HEK293 (cell line): ENCODE measurements at regions not wholly inside any gene's neighbourhood (a gene's known extent, or its start where the extent isn't known, plus 50 kb on each side); places are given as distances from the start of the nearest gene placed in this dataset.

ENCODE experiments used
- PRDM2 ChIP-seq: fragments of 450-650 bp; formaldehyde crosslinking; IDR thresholded peaks from 2 replicates; pipeline ENCODE4 v1.5.1; 2016; ENCODE audit warnings: missing biosample characterization, missing genetic modification characterization, borderline replicate concordance
- ZNF114 ChIP-seq: fragments of 450-650 bp; formaldehyde crosslinking; IDR thresholded peaks from 2 replicates; pipeline ENCODE4 v1.5.0; 2017; ENCODE audit warnings: missing biosample characterization, missing genetic modification characterization
- ZNF121 ChIP-seq: fragments of 450-650 bp; formaldehyde crosslinking; IDR thresholded peaks from 2 replicates; pipeline ENCODE4 v1.5.1; 2016; ENCODE audit warnings: missing biosample characterization, missing genetic modification characterization
- ZNF175 ChIP-seq: fragments of 450-650 bp; formaldehyde crosslinking; IDR thresholded peaks from 2 replicates; pipeline ENCODE4 v1.5.1; 2016; ENCODE audit warnings: missing biosample characterization, missing genetic modification characterization
- ZNF184 ChIP-seq: fragments of 450-650 bp; IDR thresholded peaks from 2 replicates; pipeline ENCODE4 v1.5.1; 2018; ENCODE audit warnings: missing biosample characterization, mild to moderate bottlenecking, missing genetic modification characterization
- ZNF335 ChIP-seq: fragments of 450-650 bp; formaldehyde crosslinking; conservative IDR thresholded peaks from 2 replicates; pipeline ENCODE4 v1.5.1; 2016; ENCODE audit warnings: missing biosample characterization, missing genetic modification characterization
- ZNF830 ChIP-seq: fragments of 450-650 bp; IDR thresholded peaks from 2 replicates; pipeline ENCODE4 v1.5.0; 2018; ENCODE audit warnings: missing biosample characterization, missing genetic modification characterization, low read depth, mild to moderate bottlenecking, moderate library complexity
- ZSCAN5A ChIP-seq: fragments of 450-650 bp; formaldehyde crosslinking; IDR thresholded peaks from 2 replicates; pipeline ENCODE4 v1.5.1; 2016; ENCODE audit warnings: missing biosample characterization, missing genetic modification characterization

GRCh38 chr6:18733921-18734550, 346.9 kb downstream of the RNF144B start:
- TF ChIP-seq PRDM2: no peak
- no peak for TF ChIP-seq ZNF175 (tag by site-specific recombination)
- TF ChIP-seq ZNF830 (tag by site-specific recombination): no peak
- TF ChIP-seq ZNF335 (tag by site-specific recombination): no peak
- TF ChIP-seq ZNF114 (tag by site-specific recombination): no peak
- TF ChIP-seq ZNF184 (tag by site-specific recombination): no peak
- no peak for TF ChIP-seq ZNF121 (tag by site-specific recombination)
- no peak for TF ChIP-seq ZSCAN5A
